Esophagus squamous epithelium (tissue), 5 donors: ENCODE measurements at regions not wholly inside any gene's neighbourhood (a gene's known extent, or its start where the extent isn't known, plus 50 kb on each side); places are given as distances from the start of the nearest gene placed in this dataset.

Experiments used
- DNase-seq: peaks from one replicate; lab custom pipeline; 2025; lab: John Stamatoyannopoulos, UW
- H3K27ac ChIP-seq, 4 donors: fragments of 200-600 bp; sonication (generic); one replicate each; pipeline ENCODE4 v1.5.1; 2016 to 2019; ENCODE audit warnings: mild to moderate bottlenecking in 1 of 4
- H3K27me3 ChIP-seq, 4 donors: fragments of 200-600 bp; sonication (generic); 1 replicate in 3 of 4; 2 replicates in 1 of 4; pipeline versions ENCODE4 v1.5.1 to v1.6.0; 2017 to 2021; ENCODE audit warnings: antibody characterized with exemption in 1 of 4
- H3K36me3 ChIP-seq, 3 donors: fragments of 200-600 bp; sonication (generic); one replicate each; pipeline ENCODE4 v1.5.1; 2016 to 2019
- H3K4me1 ChIP-seq, 3 donors: fragments of 200-600 bp; sonication (generic); one replicate each; pipeline ENCODE4 v1.5.1; 2017 to 2019
- H3K4me3 ChIP-seq, 4 donors: fragments of 200-600 bp; sonication (generic); 1 replicate in 3 of 4; 2 replicates in 1 of 4; pipeline ENCODE4 v1.5.1; 2016 to 2019; ENCODE audit warnings: mild to moderate bottlenecking in 2 of 4, moderate library complexity in 1 of 4
- H3K9me3 ChIP-seq, 3 donors: fragments of 200-600 bp; sonication (generic); one replicate each; pipeline ENCODE4 v1.5.1; 2016 to 2019
- POLR2A ChIP-seq, 4 donors: fragments of 450-650 bp; IDR thresholded peaks; one replicate each; pipeline ENCODE4 v1.6.1; 2017; ENCODE audit warnings: antibody characterized with exemption in 4 of 4, mild to moderate bottlenecking in 4 of 4, moderate library complexity in 3 of 4
- WGBS, 2 donors: methylation state at CpG; one replicate each; pipeline ENCODE4 v1.1.5; 2018; 5-methylcytosine and 5-hydroxymethylcytosine counted together
- intact Hi-C: fragments of 100-400 bp; cut with DNase I; formaldehyde crosslinking; loops from one replicate; pipeline ENCODE4 v1.15.0; 2022
- TF ChIP-seq, protein P1 (sequence below), 6 experiments: fragments of 450-650 bp in 4 of 6; fragments of 200-600 bp in 2 of 6; sonication (generic) in 2 of 6; IDR thresholded peaks; one replicate each; pipeline ENCODE4 v1.5.1; 2016 to 2019; ENCODE audit warnings: antibody characterized with exemption in 6 of 6, mild to moderate bottlenecking in 4 of 6, moderate library complexity in 4 of 6
- donor health status: DM: yes; HTN: yes; CAD: no.

DNA sequence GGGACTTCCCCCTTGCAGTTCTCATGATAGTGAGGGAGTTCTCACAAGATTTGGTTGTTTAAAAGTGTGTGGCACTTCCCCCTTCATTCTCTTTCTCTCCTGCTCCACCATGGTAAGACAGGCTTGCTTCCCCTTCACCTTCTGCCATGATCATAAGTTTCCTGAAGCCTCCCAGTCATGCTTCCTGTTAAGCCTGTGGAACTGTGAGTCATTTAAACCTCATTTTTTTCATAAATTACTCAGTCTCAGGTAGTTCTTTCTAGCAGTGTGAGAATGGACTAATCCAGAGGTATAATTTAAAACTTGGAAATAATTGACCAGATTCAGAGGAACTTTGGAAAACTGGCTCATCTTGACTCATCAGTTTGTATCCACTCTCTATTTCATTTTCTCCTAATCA lies 129.0 kb downstream of the TMEM47 start:
- Histone ChIP-seq H3K4me1 (no peaks in the 10 kb centered on the region), H3K4me3 (no peak overlapping the region), H3K27ac (no peak overlapping the region), H3K27me3 (no peaks in the 10 kb centered on the region), H3K36me3 (no peaks in the 10 kb centered on the region), H3K9me3 (no peaks in the 10 kb centered on the region)
- intact Hi-C loops: no loop called here
- no peak for DNase-seq
- TF ChIP-seq POLR2A (IDR thresholded peaks at IDR 0.05): no peak
- TF ChIP-seq, protein P1, sequence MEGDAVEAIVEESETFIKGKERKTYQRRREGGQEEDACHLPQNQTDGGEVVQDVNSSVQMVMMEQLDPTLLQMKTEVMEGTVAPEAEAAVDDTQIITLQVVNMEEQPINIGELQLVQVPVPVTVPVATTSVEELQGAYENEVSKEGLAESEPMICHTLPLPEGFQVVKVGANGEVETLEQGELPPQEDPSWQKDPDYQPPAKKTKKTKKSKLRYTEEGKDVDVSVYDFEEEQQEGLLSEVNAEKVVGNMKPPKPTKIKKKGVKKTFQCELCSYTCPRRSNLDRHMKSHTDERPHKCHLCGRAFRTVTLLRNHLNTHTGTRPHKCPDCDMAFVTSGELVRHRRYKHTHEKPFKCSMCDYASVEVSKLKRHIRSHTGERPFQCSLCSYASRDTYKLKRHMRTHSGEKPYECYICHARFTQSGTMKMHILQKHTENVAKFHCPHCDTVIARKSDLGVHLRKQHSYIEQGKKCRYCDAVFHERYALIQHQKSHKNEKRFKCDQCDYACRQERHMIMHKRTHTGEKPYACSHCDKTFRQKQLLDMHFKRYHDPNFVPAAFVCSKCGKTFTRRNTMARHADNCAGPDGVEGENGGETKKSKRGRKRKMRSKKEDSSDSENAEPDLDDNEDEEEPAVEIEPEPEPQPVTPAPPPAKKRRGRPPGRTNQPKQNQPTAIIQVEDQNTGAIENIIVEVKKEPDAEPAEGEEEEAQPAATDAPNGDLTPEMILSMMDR (IDR thresholded peaks at IDR 0.05): no peak

DNA sequence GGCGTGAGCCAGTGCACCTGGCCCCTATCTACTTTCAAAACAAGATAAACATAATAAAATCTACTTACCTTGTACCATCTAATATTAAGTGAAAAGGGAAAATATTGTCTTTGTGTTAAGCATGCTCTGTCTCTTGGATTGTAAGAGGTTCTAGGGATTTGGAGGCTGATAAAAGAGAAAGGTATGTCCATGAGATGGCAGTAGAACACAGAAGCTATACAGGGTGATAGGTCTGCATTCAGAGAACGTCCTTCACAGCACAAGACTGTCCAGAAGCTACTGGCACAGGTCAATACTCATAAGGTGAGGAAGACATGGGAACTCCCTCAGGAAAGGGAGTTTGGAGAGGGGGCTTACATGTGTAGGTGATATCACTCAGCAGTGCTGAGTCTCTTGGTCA lies 135.5 kb downstream of the TMEM47 start:
- TF ChIP-seq, protein P1 (IDR thresholded peaks at IDR 0.05): no peak
- TF ChIP-seq POLR2A (IDR thresholded peaks at IDR 0.05): no peak
- 13 to 19% methylated on average over 1 to 2 of the region's 2 CpGs for WGBS, 2 donors
- Histone ChIP-seq H3K27me3 (no peaks in the 10 kb centered on the region), H3K27ac (no peak overlapping the region), H3K9me3 (no peaks in the 10 kb centered on the region), H3K4me1 (no peaks in the 10 kb centered on the region), H3K4me3 (no peak overlapping the region), H3K36me3 (no peaks in the 10 kb centered on the region)
- intact Hi-C loops: no loop called here
- DNase-seq: no peak

DNA sequence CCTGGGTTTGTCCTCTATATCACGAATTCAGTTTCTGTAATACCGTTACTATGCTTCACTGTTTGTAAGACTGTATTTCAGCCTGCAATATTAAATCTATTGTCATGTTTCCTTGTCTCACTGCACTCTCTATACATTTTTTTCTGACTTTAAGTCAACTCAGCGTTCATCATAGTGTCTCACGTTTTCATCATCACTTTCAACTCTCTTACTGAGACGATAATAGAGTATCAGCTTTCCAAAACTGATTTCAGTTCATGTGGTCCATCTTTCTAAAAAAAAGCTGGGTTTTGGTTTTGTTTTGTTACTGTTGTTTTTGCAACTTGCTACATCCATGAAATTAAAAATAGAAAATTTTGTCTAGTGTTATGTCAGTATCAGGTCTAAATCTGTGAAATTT lies 147.7 kb downstream of the TMEM47 start:
- H3K4me3 ChIP-seq: no peak overlapping the region
- DNase-seq: no peak
- intact Hi-C loops: no loop called here

DNA sequence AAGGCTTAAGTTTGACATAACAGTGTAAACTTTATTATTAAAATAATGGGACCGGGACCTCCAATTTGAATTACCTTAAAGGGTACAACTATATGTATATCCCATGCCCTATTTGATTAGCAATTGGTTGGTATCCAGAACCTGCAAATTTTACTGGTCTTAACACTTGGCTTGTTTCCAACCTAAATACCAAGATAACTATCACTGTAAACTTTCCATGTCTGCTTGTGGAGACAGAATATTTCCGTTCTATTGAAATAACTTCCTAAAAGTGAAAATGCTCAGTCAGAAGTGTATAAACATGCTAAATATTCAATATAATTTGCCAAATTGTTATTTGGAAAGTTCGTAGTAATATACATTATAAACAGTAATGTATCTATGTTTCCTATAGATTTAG lies 154.0 kb downstream of the TMEM47 start:
- Histone ChIP-seq H3K36me3 (no peaks in the 10 kb centered on the region), H3K9me3 (no peaks in the 10 kb centered on the region), H3K27me3 (no peaks in the 10 kb centered on the region), H3K4me3 (no peak overlapping the region), H3K27ac (no peak overlapping the region), H3K4me1 (no peaks in the 10 kb centered on the region)
- TF ChIP-seq POLR2A (IDR thresholded peaks at IDR 0.05): no peak
- TF ChIP-seq, protein P1 (IDR thresholded peaks at IDR 0.05): no peak
- intact Hi-C loops: no loop called here
- no peak for DNase-seq
- WGBS, 2 donors: 66 to 71% methylated on average over 3 of the region's 3 CpGs

More for the DNA sequence above, 147.7 kb downstream of the TMEM47 start:
- H3K4me1 ChIP-seq: no peaks in the 10 kb centered on the region
- 63 to 85% methylated on average over 5 of the region's 5 CpGs for WGBS, 2 donors
- no peaks in the 10 kb centered on the region for H3K36me3 ChIP-seq
- TF ChIP-seq, protein P1 (IDR thresholded peaks at IDR 0.05): no peak
- TF ChIP-seq POLR2A (IDR thresholded peaks at IDR 0.05): no peak
- H3K27me3 ChIP-seq: no peaks in the 10 kb centered on the region
- no peaks in the 10 kb centered on the region for H3K9me3 ChIP-seq
- no peak overlapping the region for H3K27ac ChIP-seq

DNA sequence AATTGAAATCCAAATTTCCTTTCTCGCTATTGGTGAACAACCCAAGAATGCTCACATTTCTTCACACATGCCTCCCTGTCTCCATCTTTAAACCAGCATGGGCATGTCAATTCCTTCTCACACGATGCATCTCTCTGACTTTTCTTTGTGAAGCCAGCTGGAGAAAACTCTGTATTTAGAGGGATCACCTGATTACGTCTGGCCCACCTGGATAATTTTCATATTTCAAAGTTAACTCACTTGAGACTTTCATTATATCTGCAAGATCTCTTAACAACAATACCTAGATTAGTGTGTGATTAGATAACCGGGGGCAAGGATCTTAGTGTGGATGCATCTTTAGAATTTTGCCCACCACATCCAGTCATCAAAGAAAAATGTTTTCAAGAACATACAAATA lies 164.0 kb downstream of the TMEM47 start:
- Histone ChIP-seq H3K36me3 (no peaks in the 10 kb centered on the region), H3K27me3 (no peaks in the 10 kb centered on the region), H3K27ac (no peak overlapping the region), H3K4me3 (no peak overlapping the region), H3K4me1 (no peaks in the 10 kb centered on the region), H3K9me3 (no peaks in the 10 kb centered on the region)
- intact Hi-C loops: no loop called here
- DNase-seq: no peak
- WGBS, 2 donors: 60 to 77% methylated on average over 4 of the region's 4 CpGs
- TF ChIP-seq, protein P1 (IDR thresholded peaks at IDR 0.05): no peak
- TF ChIP-seq POLR2A (IDR thresholded peaks at IDR 0.05): no peak
